ENCODE measurements at regions not wholly inside any gene's neighbourhood (a gene's known extent, or its start where the extent isn't known, plus 50 kb on each side); places are given as distances from the start of the nearest gene placed in this dataset.

DNA sequence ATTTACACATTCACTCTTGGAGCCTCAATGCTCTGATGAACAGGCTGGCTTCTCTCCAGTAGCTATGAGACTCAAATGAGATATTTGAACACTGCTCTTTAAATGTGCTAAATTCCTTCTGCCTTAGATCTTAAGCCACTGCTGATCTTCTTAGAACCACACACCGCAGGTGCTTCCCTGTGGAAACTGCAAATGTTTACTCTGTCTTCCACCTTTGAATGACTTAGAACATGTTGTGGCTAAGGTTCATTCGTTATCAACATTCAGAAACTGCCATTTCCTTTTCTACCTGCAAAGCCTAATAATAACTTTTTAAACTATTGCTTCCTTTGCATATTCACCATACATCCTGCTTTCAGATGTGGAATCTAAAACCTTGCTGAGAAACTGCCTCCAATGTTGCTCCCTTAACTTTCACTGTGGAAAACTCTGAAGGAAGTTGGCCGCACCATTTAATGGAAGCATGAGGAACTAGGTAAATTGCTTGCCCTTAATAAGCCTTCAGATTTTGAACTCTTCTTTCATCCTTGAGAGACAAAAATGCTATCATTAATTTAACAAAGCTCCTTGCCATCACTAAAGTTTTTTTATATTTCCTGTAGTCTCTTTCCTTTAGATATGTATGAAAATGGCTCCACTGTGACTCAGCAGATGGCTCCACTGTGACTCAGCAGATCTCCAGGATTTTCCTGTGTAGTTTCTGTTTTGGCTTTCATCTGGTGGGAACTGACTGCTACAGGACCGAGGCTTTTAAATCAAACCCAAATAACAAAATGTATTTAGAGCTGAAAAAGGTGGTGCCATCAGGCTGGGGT is 143.8 kb downstream of the TNFSF18 start:
- TF ChIP-seq ZFP3 (CRISPR knock-in tag; IDR thresholded peaks at IDR 0.05) (no peak), ARNTL (CRISPR knock-in tag; IDR thresholded peaks at IDR 0.05; ENCODE audit: borderline replicate concordance, low read depth) (no peak), ISL1 (CRISPR knock-in tag; IDR thresholded peaks at IDR 0.05) (no peak), ESRRG (CRISPR knock-in tag; IDR thresholded peaks at IDR 0.05) (no peak), ZFP30 (CRISPR knock-in tag; IDR thresholded peaks at IDR 0.05) (no peak), ZNF70 (CRISPR knock-in tag; IDR thresholded peaks at IDR 0.05) (no peak), ZNF8 (CRISPR knock-in tag; IDR thresholded peaks at IDR 0.05) (no peak)
